PC-9 (cell line): ENCODE measurements at regions not wholly inside any gene's neighbourhood (a gene's known extent, or its start where the extent isn't known, plus 50 kb on each side); places are given as distances from the start of the nearest gene placed in this dataset.
"Not testable (repeated sequence)": the region's sequence is repeated elsewhere in the genome, so short reads cannot be mapped to it uniquely, and the experiment has no call there.

ENCODE experiments used
- BruUV-seq: library from RNA; stranded (reverse); fragments of 400-500 nt; replicated peaks from 2 replicates; lab custom pipeline; 2021; lab: Mats Ljungman, UMichigan
- CTCF ChIA-PET: fragments of 300-600 bp; sonication (Branson Sonifier 250); formaldehyde crosslinking; loops from one replicate; lab custom pipeline; 2022; ENCODE audit warnings: antibody characterized with exemption; lab: Charles Lee
- POLR2A ChIA-PET: fragments of 300-600 bp; sonication (Branson Sonifier 250); formaldehyde crosslinking; loops from one replicate; lab custom pipeline; 2022; ENCODE audit warnings: antibody characterized with exemption; ENCODE audit not compliant: unreplicated experiment; lab: Charles Lee
- DNase-seq, 2 experiments: peaks; one replicate each; pipeline versions ENCODE4 v3.0.0 to v3.0.0-alpha.2; 2015 to 2022; ENCODE audit warnings: mixed read lengths in 1 of 2
- H2AFZ ChIP-seq: fragments of 200-600 bp; sonication (generic); 2 replicates; pipeline ENCODE4 v1.8.1; 2017; ENCODE audit warnings: antibody characterized with exemption
- H3F3A ChIP-seq: fragments of 200-600 bp; sonication (generic); 2 replicates; pipeline ENCODE4 v1.8.1; 2017; ENCODE audit warnings: antibody characterized with exemption, mild to moderate bottlenecking, low read depth; ENCODE audit not compliant: insufficient read depth
- H3K27ac ChIP-seq: fragments of 200-600 bp; sonication (generic); 2 replicates; pipeline ENCODE4 v1.6.1; 2016; ENCODE audit warnings: mixed run types
- H3K27me3 ChIP-seq: fragments of 200-600 bp; sonication (generic); 2 replicates; pipeline ENCODE4 v1.6.1; 2016; ENCODE audit warnings: low read depth, mixed run types; ENCODE audit not compliant: insufficient read depth
- H3K36me3 ChIP-seq: fragments of 200-600 bp; sonication (generic); 2 replicates; pipeline ENCODE4 v1.6.1; 2016; ENCODE audit warnings: low read depth, mixed run types
- H3K4me1 ChIP-seq: fragments of 200-600 bp; sonication (generic); replicated peaks from 2 replicates; pipeline ENCODE4 v1.6.1; 2016; ENCODE audit warnings: mixed run types; ENCODE audit not compliant: insufficient read depth
- H3K4me2 ChIP-seq: fragments of 200-600 bp; sonication (generic); 2 replicates; pipeline ENCODE4 v1.6.1; 2017; ENCODE audit warnings: mixed run types
- H3K4me3 ChIP-seq: fragments of 200-600 bp; sonication (generic); 2 replicates; pipeline ENCODE4 v1.6.1; 2016; ENCODE audit warnings: mixed run types
- H3K79me2 ChIP-seq: fragments of 200-600 bp; sonication (generic); 2 replicates; pipeline ENCODE4 v1.6.1; 2017; ENCODE audit warnings: low read depth, mixed run types
- H3K9me2 ChIP-seq: fragments of 200-600 bp; sonication (generic); 2 replicates; pipeline ENCODE4 v1.8.1; 2017; ENCODE audit warnings: mild to moderate bottlenecking; ENCODE audit not compliant: insufficient read depth
- H3K9me3 ChIP-seq: fragments of 200-600 bp; sonication (generic); 2 replicates; pipeline ENCODE4 v1.8.1; 2016; ENCODE audit warnings: low read depth; ENCODE audit not compliant: insufficient read depth
- H4K20me1 ChIP-seq: fragments of 200-600 bp; sonication (generic); 2 replicates; pipeline ENCODE4 v1.8.1; 2017; ENCODE audit not compliant: insufficient read depth
- intact Hi-C: fragments of 100-400 bp; cut with micrococcal nuclease; formaldehyde crosslinking; loops from one replicate; pipeline ENCODE4 v1.10.0; 2022; ENCODE audit not compliant: unreplicated experiment

DNA sequence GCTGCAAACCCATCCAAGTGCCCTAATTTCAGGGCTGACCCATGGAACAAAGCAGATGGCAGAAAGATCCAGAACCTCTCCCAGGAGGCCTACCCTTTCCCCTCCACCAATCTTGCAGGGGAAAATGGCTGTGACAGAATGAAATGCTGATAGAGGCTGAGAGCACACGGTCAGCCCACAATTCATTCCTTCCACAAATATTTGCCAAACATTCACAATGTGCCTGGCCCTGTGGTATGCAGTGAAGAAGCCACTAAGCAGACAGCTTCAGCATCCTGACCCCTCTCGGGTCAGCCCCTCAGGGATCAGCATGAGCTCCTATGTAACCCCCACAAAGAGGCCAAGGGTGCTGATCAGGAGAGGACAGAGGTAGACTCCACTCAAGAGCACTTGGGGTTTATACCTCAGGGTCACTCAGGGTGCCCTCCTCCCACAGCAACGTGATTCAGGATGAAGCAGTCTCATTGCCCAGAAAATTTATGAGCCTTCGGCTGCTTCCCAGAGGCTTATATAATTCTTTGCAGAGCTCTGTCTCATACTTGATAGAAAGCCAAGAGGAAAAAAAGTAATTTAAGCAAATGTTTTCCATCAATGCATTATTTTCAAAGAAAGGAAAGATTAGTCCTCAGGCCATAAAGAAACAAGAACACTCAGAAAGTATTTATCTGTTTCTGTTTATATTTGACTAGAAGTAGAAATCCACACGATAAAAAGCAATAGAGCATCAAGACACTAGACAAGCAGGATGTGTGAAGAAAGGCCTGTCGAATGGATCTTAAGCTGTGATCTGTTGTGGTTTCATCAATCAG lies 123.8 kb upstream of the VOPP1 start:
- Histone ChIP-seq H3F3A (peaks cover 34% of the 10 kb centered on the region), H3K27ac (peak overlapping the region; percentile 93), H3K4me1 (peaks cover 73% of the 10 kb centered on the region)
- peak in 1 of 2 experiments; percentile 83 for DNase-seq
- intact Hi-C loops, H4K20me1 ChIP-seq, H3K36me3 ChIP-seq, H2AFZ ChIP-seq, H3K27me3 ChIP-seq, H3K9me3 ChIP-seq, CTCF ChIA-PET, BruUV-seq, H3K4me3 ChIP-seq, H3K4me2 ChIP-seq, POLR2A ChIA-PET, H3K9me2 ChIP-seq, H3K79me2 ChIP-seq: not testable (repeated sequence)

DNA sequence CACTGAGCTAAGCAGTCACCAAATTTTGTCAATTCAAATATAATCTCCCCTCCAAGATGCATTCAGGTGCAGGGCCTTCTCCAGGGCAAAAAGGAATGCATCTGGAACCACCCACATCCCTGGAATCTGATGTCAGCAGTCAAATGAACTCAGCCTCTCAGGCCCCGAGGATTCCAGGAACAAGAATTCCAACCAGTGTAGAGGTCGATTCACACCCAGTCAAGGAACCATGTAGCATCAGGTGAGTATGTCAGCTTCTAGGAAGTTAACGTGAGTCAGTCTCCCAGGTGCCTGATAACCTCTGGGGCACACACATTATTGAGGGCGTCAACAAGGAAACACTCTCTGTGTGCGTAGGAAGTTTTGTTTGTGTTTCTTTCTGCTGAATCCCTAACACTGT lies 122.2 kb upstream of the VOPP1 start:
- H4K20me1 ChIP-seq, H2AFZ ChIP-seq, H3K4me3 ChIP-seq, H3K9me3 ChIP-seq, BruUV-seq, intact Hi-C loops, H3K27me3 ChIP-seq, H3K79me2 ChIP-seq, CTCF ChIA-PET, H3K36me3 ChIP-seq, H3K9me2 ChIP-seq, POLR2A ChIA-PET: not testable (repeated sequence)
- H3K27ac ChIP-seq: peak overlapping the region; percentile 93
- peaks cover 30% of the 10 kb centered on the region for H3F3A ChIP-seq
- H3K4me2 ChIP-seq: peak overlapping the region; percentile 55; the same call in 1 of the 2 replicates
- H3K4me1 ChIP-seq: peaks cover 65% of the 10 kb centered on the region
- peak; percentile 85 to 100 for DNase-seq

DNA sequence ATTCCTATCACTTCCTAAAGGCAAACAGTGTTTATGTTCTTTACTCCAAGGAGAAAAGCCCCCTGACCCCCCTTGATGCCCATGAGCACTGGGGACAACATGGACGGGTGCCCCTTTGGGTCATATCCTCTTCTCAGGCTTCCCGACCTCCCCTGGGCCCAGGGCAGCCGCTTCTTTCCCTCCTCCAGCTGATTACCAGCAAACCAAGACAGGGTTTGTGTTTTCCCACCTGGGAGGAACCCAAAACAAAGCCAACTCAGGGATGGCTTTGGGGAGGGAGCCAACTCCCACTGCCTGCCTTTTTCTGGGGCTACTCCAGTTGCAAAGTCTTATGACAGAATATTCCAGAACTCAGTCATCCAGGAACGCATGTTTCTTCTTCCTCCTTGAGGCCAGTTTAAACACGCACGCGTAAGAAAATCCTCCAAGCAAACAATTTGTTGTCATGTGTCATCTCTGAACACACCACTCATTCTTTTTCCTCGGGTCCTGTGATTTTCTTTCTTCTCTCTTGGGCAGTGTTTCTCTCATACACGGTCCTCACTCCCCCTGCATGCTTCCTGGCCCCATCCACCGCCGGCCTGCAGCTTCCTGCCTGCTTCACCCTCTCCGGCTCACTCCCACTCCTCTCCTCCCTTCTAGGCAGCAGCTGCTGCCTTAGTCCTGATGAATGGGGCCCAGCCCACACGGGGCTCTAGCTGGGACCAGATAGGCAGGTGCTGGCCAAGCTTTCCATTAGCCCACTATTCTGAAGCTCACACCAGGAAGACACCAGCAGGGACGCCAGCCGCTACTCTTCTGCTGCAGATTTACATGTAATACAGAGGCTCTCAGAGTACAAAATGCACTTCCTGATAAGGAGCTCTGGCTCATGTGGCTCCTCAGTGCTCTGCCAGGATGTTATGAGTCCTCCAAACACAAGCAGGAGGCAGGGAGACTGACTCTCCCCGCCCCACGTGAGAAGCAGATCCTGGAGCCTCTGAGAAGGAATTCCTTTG lies 116.7 kb upstream of the VOPP1 start:
- H3K27ac ChIP-seq, CTCF ChIA-PET, BruUV-seq, H3K4me2 ChIP-seq, H3K9me3 ChIP-seq, H3K36me3 ChIP-seq, H3F3A ChIP-seq, H3K79me2 ChIP-seq, intact Hi-C loops, H4K20me1 ChIP-seq, H3K9me2 ChIP-seq, H3K4me3 ChIP-seq, H2AFZ ChIP-seq, H3K27me3 ChIP-seq, POLR2A ChIA-PET: not testable (repeated sequence)
- peaks cover 13% of the 10 kb centered on the region for H3K4me1 ChIP-seq
- DNase-seq: peak in 1 of 2 experiments; percentile 19

DNA sequence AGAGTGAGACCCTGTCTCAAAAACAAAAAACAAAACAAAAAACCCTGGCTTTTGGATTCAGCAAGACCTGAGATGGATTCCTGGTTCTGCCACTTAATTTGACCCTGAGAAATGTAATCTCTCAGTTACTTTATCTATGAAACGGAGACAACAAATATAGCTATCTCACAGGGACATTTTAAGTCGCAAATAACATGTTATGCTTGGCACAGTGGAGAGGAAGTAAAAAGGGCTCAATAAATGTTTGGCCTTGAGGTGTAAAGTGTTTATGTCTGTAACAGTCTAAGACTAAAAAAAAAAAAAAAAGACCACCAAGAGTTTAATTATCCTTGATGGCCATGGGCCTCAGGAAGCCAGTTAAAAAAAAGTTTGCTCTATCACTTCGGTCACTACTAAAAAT lies 116.0 kb upstream of the VOPP1 start:
- H3F3A ChIP-seq, H3K36me3 ChIP-seq, H3K9me3 ChIP-seq, H2AFZ ChIP-seq, H3K27ac ChIP-seq, DNase-seq, intact Hi-C loops, POLR2A ChIA-PET, H3K4me3 ChIP-seq, H3K4me1 ChIP-seq, BruUV-seq, H3K4me2 ChIP-seq, H4K20me1 ChIP-seq, H3K27me3 ChIP-seq, H3K9me2 ChIP-seq, H3K79me2 ChIP-seq: not testable (repeated sequence)
- CTCF ChIA-PET: interaction anchor here (0.7 kb wide), 1 partner anchor 18 kb away, joined by 3 read pairs; no protein-coding TSS in a partner anchor

DNA sequence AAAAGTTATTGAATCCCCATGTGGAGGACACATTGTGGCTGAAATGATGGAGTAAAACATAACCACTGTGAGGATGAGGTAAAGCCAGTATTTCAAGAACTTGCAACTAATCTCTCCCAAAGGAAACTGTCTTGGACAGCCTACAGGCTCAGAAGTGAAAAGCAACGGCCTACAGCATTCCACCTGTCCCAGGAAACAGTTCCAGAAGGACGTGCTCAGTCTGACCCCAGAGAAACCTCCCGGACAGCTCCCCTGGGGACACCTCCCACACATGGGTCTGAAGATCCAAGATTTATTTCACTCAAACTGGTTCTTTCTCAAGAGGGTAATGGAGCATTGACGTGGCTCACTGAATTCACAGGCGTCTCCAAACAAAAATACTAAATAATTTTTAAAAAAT lies 115.0 kb upstream of the VOPP1 start:
- H3K79me2 ChIP-seq, CTCF ChIA-PET, H3K9me2 ChIP-seq, H3K36me3 ChIP-seq, BruUV-seq, H3K4me1 ChIP-seq, intact Hi-C loops, H3F3A ChIP-seq, H3K27ac ChIP-seq, H3K9me3 ChIP-seq, H3K4me2 ChIP-seq, H3K4me3 ChIP-seq, POLR2A ChIA-PET, DNase-seq, H3K27me3 ChIP-seq, H2AFZ ChIP-seq, H4K20me1 ChIP-seq: not testable (repeated sequence)

DNA sequence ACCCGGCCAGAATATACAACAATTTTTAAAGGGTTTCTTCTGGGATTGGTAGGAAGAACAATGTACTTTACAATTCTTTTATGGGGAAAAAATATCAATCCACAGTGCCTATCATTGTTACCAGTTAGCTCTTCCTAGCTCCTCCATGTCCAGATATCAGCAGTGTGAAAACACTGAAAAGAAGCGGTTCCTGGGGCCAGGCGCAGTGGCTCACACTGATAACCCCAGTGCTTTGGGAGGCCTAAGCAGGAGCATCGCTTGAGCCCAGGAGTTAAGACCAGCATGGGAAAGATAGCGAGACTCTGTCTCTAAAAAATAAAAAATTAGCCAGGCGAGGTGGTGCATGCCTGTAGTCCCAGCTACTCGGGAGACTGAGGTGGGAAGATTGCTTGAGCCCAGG lies 114.5 kb upstream of the VOPP1 start:
- H4K20me1 ChIP-seq, H3K27me3 ChIP-seq, H3K4me1 ChIP-seq, H3K36me3 ChIP-seq, H3K79me2 ChIP-seq, DNase-seq, POLR2A ChIA-PET, BruUV-seq, intact Hi-C loops, H3F3A ChIP-seq, CTCF ChIA-PET, H3K4me2 ChIP-seq, H3K9me2 ChIP-seq, H2AFZ ChIP-seq, H3K27ac ChIP-seq, H3K4me3 ChIP-seq, H3K9me3 ChIP-seq: not testable (repeated sequence)

DNA sequence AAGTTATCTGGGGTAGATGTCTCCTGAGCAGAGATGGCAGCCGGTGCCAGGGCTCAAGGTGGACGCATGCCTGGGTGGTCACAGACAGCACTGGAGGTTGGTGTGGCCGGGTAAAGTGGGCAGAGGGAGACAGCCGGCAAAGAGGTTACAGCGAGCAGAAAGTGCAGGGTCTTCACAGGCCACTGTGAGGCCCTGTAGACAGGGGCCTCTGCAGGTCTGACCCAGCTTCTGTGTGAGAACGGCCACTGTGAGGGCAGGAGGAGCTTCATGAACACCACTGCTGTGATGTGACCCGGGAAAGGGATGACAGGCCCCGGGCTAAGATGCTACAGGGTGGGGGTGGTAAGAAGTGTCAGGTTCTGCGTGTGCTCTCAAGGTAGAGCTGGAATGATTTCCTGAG lies 111.2 kb upstream of the VOPP1 start:
- CTCF ChIA-PET, H4K20me1 ChIP-seq, H3K4me1 ChIP-seq, POLR2A ChIA-PET, H2AFZ ChIP-seq, H3K36me3 ChIP-seq, H3K4me2 ChIP-seq, H3K9me3 ChIP-seq, BruUV-seq, H3K79me2 ChIP-seq, H3K27ac ChIP-seq, H3F3A ChIP-seq, DNase-seq, H3K27me3 ChIP-seq, H3K9me2 ChIP-seq, intact Hi-C loops, H3K4me3 ChIP-seq: not testable (repeated sequence)
